HUES48 (cell line): ENCODE measurements at regions not wholly inside any gene's neighbourhood (a gene's known extent, or its start where the extent isn't known, plus 50 kb on each side); places are given as distances from the start of the nearest gene placed in this dataset.
"Not testable (repeated sequence)": the region's sequence is repeated elsewhere in the genome, so short reads cannot be mapped to it uniquely, and the experiment has no call there.

Experiments
- H3K27ac ChIP-seq: one replicate; pipeline ENCODE4 v1.7.0; 2013; ENCODE audit warnings: low read depth, low read length, inconsistent platforms
- H3K27me3 ChIP-seq: 2 replicates; pipeline ENCODE4 v1.6.1; 2013; ENCODE audit warnings: mild to moderate bottlenecking, low read length; ENCODE audit not compliant: control insufficient read depth, insufficient read depth
- H3K36me3 ChIP-seq: 2 replicates; pipeline ENCODE4 v1.6.1; 2013; ENCODE audit warnings: low read length; ENCODE audit not compliant: control insufficient read depth, insufficient read depth
- H3K4me1 ChIP-seq: 2 replicates; pipeline ENCODE4 v1.6.1; 2013; ENCODE audit warnings: mild to moderate bottlenecking, low read length; ENCODE audit not compliant: control insufficient read depth, insufficient read depth
- H3K4me3 ChIP-seq: 2 replicates; pipeline ENCODE4 v1.5.1; 2013; ENCODE audit warnings: mild to moderate bottlenecking, low read depth, low read length
- H3K9ac ChIP-seq: 2 replicates; pipeline ENCODE4 v1.6.1; 2013; ENCODE audit warnings: mild to moderate bottlenecking, low read depth, low read length, moderate library complexity
- H3K9me3 ChIP-seq: 2 replicates; pipeline ENCODE4 v1.6.1; 2013; ENCODE audit warnings: low read length; ENCODE audit not compliant: control insufficient read depth, insufficient read depth

- Histone ChIP-seq H3K27ac (no peak overlapping the region), H3K36me3 (no peaks in the 10 kb centered on the region), H3K4me3 (no peak overlapping the region), H3K27me3 (no peaks in the 10 kb centered on the region), H3K9me3 (peaks cover 20% of the 10 kb centered on the region), H3K9ac (no peak overlapping the region), H3K4me1 (no peaks in the 10 kb centered on the region)
Observed at GRCh38 chr2:83879127-83879526, 580.0 kb downstream of the SUCLG1 start.

GRCh38 chr2:83877261-83877660, 581.8 kb downstream of the SUCLG1 start:
- H3K9me3 ChIP-seq = peaks cover 33% of the 10 kb centered on the region
- H3K27ac ChIP-seq, H3K36me3 ChIP-seq: not testable (repeated sequence)

GRCh38 chr2:83874712-83875430, 584.2 kb downstream of the SUCLG1 start:
- H3K9me3 ChIP-seq = peaks cover 38% of the 10 kb centered on the region
- no peaks in the 10 kb centered on the region for H3K36me3 ChIP-seq
- no peak overlapping the region for H3K4me3 ChIP-seq
- no peaks in the 10 kb centered on the region for H3K4me1 ChIP-seq
- H3K9ac ChIP-seq = no peak overlapping the region
- H3K27ac ChIP-seq = no peak overlapping the region
- no peaks in the 10 kb centered on the region for H3K27me3 ChIP-seq

More at GRCh38 chr2:83877261-83877660, 581.8 kb downstream of the SUCLG1 start:
- not testable (repeated sequence) for H3K4me3 ChIP-seq, H3K27me3 ChIP-seq, H3K4me1 ChIP-seq, H3K9ac ChIP-seq

- peaks cover 32% of the 10 kb centered on the region for H3K9me3 ChIP-seq
- H3K4me1 ChIP-seq = no peaks in the 10 kb centered on the region
- no peak overlapping the region for H3K27ac ChIP-seq
- no peaks in the 10 kb centered on the region for H3K36me3 ChIP-seq
- H3K9ac ChIP-seq = no peak overlapping the region
- H3K4me3 ChIP-seq = no peak overlapping the region; the same call in 1 of the 2 replicates
- no peaks in the 10 kb centered on the region for H3K27me3 ChIP-seq
Observed at GRCh38 chr2:83874066-83874465, 585.0 kb downstream of the SUCLG1 start.

GRCh38 chr2:83873110-83873509, 586.0 kb downstream of the SUCLG1 start:
- no peaks in the 10 kb centered on the region for H3K4me1 ChIP-seq
- H3K36me3 ChIP-seq = no peaks in the 10 kb centered on the region
- no peak overlapping the region for H3K9ac ChIP-seq
- no peak overlapping the region for H3K4me3 ChIP-seq
- H3K9me3 ChIP-seq = peaks cover 28% of the 10 kb centered on the region
- no peaks in the 10 kb centered on the region for H3K27me3 ChIP-seq
- no peak overlapping the region for H3K27ac ChIP-seq

- no peaks in the 10 kb centered on the region for H3K9me3 ChIP-seq
- 0 out of 2 replicates have a peak, but pooled peaks cover 3% of the 10 kb centered on the region for H3K4me1 ChIP-seq
- H3K27me3 ChIP-seq = no peaks in the 10 kb centered on the region
- H3K4me3 ChIP-seq = no peak overlapping the region
- H3K27ac ChIP-seq = no peak overlapping the region
- H3K36me3 ChIP-seq = no peaks in the 10 kb centered on the region
- H3K9ac ChIP-seq = no peak overlapping the region
Observed at GRCh38 chr2:83866211-83866610, 592.9 kb downstream of the SUCLG1 start.

GRCh38 chr2:83862600-83862999, 596.5 kb downstream of the SUCLG1 start:
- Histone ChIP-seq H3K4me3 (no peak overlapping the region), H3K9me3 (no peaks in the 10 kb centered on the region), H3K36me3 (no peaks in the 10 kb centered on the region)

GRCh38 chr2:83860320-83860719, 598.8 kb downstream of the SUCLG1 start:
- Histone ChIP-seq H3K4me1 (0 out of 2 replicates have a peak, but pooled peaks cover 3% of the 10 kb centered on the region), H3K9me3 (no peaks in the 10 kb centered on the region), H3K9ac (no peak overlapping the region), H3K27me3 (no peaks in the 10 kb centered on the region), H3K36me3 (no peaks in the 10 kb centered on the region), H3K4me3 (no peak overlapping the region), H3K27ac (no peak overlapping the region)

More at GRCh38 chr2:83862600-83862999, 596.5 kb downstream of the SUCLG1 start:
- H3K27me3 ChIP-seq = no peaks in the 10 kb centered on the region
- H3K27ac ChIP-seq = no peak overlapping the region
- H3K4me1 ChIP-seq = 0 out of 2 replicates have a peak, but pooled peaks cover 3% of the 10 kb centered on the region
- H3K9ac ChIP-seq = no peak overlapping the region

GRCh38 chr2:83859553-83859952, 599.5 kb downstream of the SUCLG1 start:
- Histone ChIP-seq H3K36me3 (no peaks in the 10 kb centered on the region), H3K4me1 (0 out of 2 replicates have a peak, but pooled peaks cover 3% of the 10 kb centered on the region), H3K9ac (no peak overlapping the region), H3K9me3 (no peaks in the 10 kb centered on the region), H3K27ac (no peak overlapping the region), H3K27me3 (no peaks in the 10 kb centered on the region), H3K4me3 (no peak overlapping the region)

GRCh38 chr2:83851066-83851465, 608.0 kb downstream of the SUCLG1 start:
- H3K36me3 ChIP-seq = no peaks in the 10 kb centered on the region

GRCh38 chr2:83850071-83850725, 608.9 kb downstream of the SUCLG1 start:
- no peak overlapping the region for H3K4me3 ChIP-seq
- H3K4me1 ChIP-seq = no peaks in the 10 kb centered on the region
- peaks cover 4% of the 10 kb centered on the region; the same call in 1 of the 2 replicates for H3K9me3 ChIP-seq
- no peak overlapping the region for H3K9ac ChIP-seq
- H3K27ac ChIP-seq = no peak overlapping the region
- no peaks in the 10 kb centered on the region for H3K27me3 ChIP-seq
- H3K36me3 ChIP-seq = no peaks in the 10 kb centered on the region

More at GRCh38 chr2:83851066-83851465, 608.0 kb downstream of the SUCLG1 start:
- Histone ChIP-seq H3K4me1 (no peaks in the 10 kb centered on the region), H3K27ac (no peak overlapping the region), H3K9me3 (peaks cover 4% of the 10 kb centered on the region; the same call in 1 of the 2 replicates), H3K9ac (no peak overlapping the region), H3K27me3 (no peaks in the 10 kb centered on the region), H3K4me3 (no peak overlapping the region)
